B cell (primary cell): ENCODE measurements at regions not wholly inside any gene's neighbourhood (a gene's known extent, or its start where the extent isn't known, plus 50 kb on each side); places are given as distances from the start of the nearest gene placed in this dataset.
A peak's percentile ranks its signal among the peaks of the same experiment; 100 is the strongest.

ENCODE experiments used
- ATAC-seq: fragments of 200-7000 bp; cut with Tn5 transposase; one replicate; pipeline ENCODE4 v1.10.0; 2021; ENCODE audit warnings: low read depth, mild to moderate bottlenecking, moderate number of reproducible peaks, moderate library complexity
- CTCF ChIA-PET: fragments of 350-600 bp; sonication (Branson Sonifier 250); formaldehyde crosslinking; loops from one replicate; lab custom pipeline; 2021; ENCODE audit warnings: antibody characterized with exemption, inconsistent platforms; lab: Charles Lee
- POLR2A ChIA-PET: fragments of 350-600 bp; sonication (Branson Sonifier 250); formaldehyde crosslinking; loops from one replicate; lab custom pipeline; 2021; ENCODE audit warnings: antibody characterized with exemption; lab: Charles Lee
- DNase-seq: peaks from one replicate; pipeline ENCODE4 v3.0.0; 2013
- H2AFZ ChIP-seq: 2 replicates; pipeline ENCODE4 v1.6.1; 2012; ENCODE audit warnings: mild to moderate bottlenecking, low read depth, low read length; ENCODE audit not compliant: insufficient read depth, poor library complexity, severe bottlenecking
- H3K27ac ChIP-seq, 2 donors: 1 replicate in 1 of 2; 2 replicates in 1 of 2; pipeline ENCODE4 v1.5.1; 2012 to 2013; ENCODE audit warnings: low read length in 2 of 2, mild to moderate bottlenecking in 2 of 2, moderate library complexity in 1 of 2
- H3K27me3 ChIP-seq, 4 experiments: fragments of 200-600 bp in 1 of 4; sonication (generic) in 1 of 4; replicated peaks in 1 of 4; 1 replicate in 2 of 4; 2 replicates in 2 of 4; pipeline versions ENCODE4 v1.6.1 to v1.7.0; 2013 to 2016; ENCODE audit warnings: low read length in 3 of 4, mild to moderate bottlenecking in 2 of 4, mixed read lengths in 1 of 4, moderate library complexity in 1 of 4; ENCODE audit not compliant: insufficient read depth in 4 of 4, control insufficient read depth in 3 of 4; ENCODE audit errors: control extremely low read depth in 1 of 4
- H3K36me3 ChIP-seq, 2 experiments: replicated peaks in 1 of 2; 1 replicate in 1 of 2; 2 replicates in 1 of 2; pipeline versions ENCODE4 v1.6.1 to v1.7.1; 2013; ENCODE audit warnings: low read length in 1 of 2; ENCODE audit not compliant: insufficient read depth in 2 of 2, control insufficient read depth in 1 of 2; ENCODE audit errors: control extremely low read depth in 1 of 2, extremely low read depth in 1 of 2
- H3K4me1 ChIP-seq, 2 donors: fragments of 200-600 bp in 1 of 2; sonication (generic) in 1 of 2; 1 replicate in 1 of 2; 2 replicates in 1 of 2; pipeline versions ENCODE4 v1.5.1 to v1.6.1; 2013 to 2017; ENCODE audit warnings: low read length in 2 of 2; ENCODE audit not compliant: control insufficient read depth in 2 of 2, insufficient read depth in 2 of 2
- H3K4me2 ChIP-seq: replicated peaks from 2 replicates; pipeline ENCODE3; 2012; ENCODE audit warnings: mild to moderate bottlenecking, low read depth, low read length; ENCODE audit not compliant: poor library complexity, severe bottlenecking
- H3K4me3 ChIP-seq, 5 experiments: fragments of 200-600 bp in 1 of 5; sonication (generic) in 1 of 5; 1 replicate in 3 of 5; 2 replicates in 2 of 5; pipeline versions ENCODE4 v1.5.1 to v1.7.0; 2011 to 2016; ENCODE audit warnings: low read length in 4 of 5, mild to moderate bottlenecking in 4 of 5, low read depth in 2 of 5, control low read depth in 1 of 5, moderate library complexity in 1 of 5; ENCODE audit not compliant: insufficient read depth in 1 of 5; ENCODE audit errors: control extremely low read depth in 1 of 5, extremely low read depth in 1 of 5
- H3K79me2 ChIP-seq: fragments of 200-600 bp; sonication (generic); one replicate; pipeline ENCODE4 v1.6.0; 2016; ENCODE audit warnings: low read length; ENCODE audit not compliant: control insufficient read depth, insufficient read depth
- H3K9ac ChIP-seq: fragments of 200-600 bp; sonication (generic); 2 replicates; pipeline ENCODE4 v1.6.1; 2017; ENCODE audit warnings: mild to moderate bottlenecking, low read length, moderate library complexity
- H3K9me3 ChIP-seq, 3 donors: one replicate each; pipeline versions ENCODE4 v1.6.1 to v1.7.1; 2013; ENCODE audit warnings: low read length in 2 of 3; ENCODE audit not compliant: control insufficient read depth in 2 of 3, insufficient read depth in 1 of 3; ENCODE audit errors: control extremely low read depth in 1 of 3
- H4K20me1 ChIP-seq: 2 replicates; pipeline ENCODE4 v1.6.0; 2012; ENCODE audit warnings: mild to moderate bottlenecking, low read length; ENCODE audit not compliant: insufficient read depth, control insufficient read depth, poor library complexity, severe bottlenecking
- H3K27ac Mint-ChIP-seq: one replicate; pipeline ENCODE4 v1.8.0; 2021; ENCODE audit warnings: mixed read lengths
- H3K27me3 Mint-ChIP-seq: one replicate; pipeline ENCODE4 v1.8.0; 2021; ENCODE audit warnings: mixed read lengths
- H3K4me1 Mint-ChIP-seq: one replicate; pipeline ENCODE4 v1.8.0; 2021; ENCODE audit warnings: mixed read lengths
- H3K4me3 Mint-ChIP-seq: one replicate; pipeline ENCODE4 v1.8.0; 2021; ENCODE audit warnings: mixed read lengths
- H3K9me3 Mint-ChIP-seq: one replicate; pipeline ENCODE4 v1.8.0; 2022; ENCODE audit warnings: mixed read lengths; ENCODE audit not compliant: insufficient read depth
- CTCF ChIP-seq: fragments of 200-600 bp; IDR thresholded peaks from one replicate; pipeline ENCODE4 v1.8.0; 2022; ENCODE audit warnings: antibody characterized with exemption, mild to moderate bottlenecking
- EZH2 ChIP-seq: IDR thresholded peaks from 2 replicates; pipeline ENCODE4 v1.6.1; 2012; ENCODE audit warnings: borderline replicate concordance, low read depth, mild to moderate bottlenecking, moderate library complexity, low read length; ENCODE audit not compliant: insufficient read depth, poor library complexity, severe bottlenecking
- WGBS: methylation state at CpG from one replicate; pipeline ENCODE4 v1.1.5; 2013; ENCODE audit warnings: missing lambda C conversion rate; ENCODE audit not compliant: insufficient coverage; 5-methylcytosine and 5-hydroxymethylcytosine counted together
- intact Hi-C: fragments of 100-400 bp; cut with micrococcal nuclease; formaldehyde crosslinking; loops from one replicate; pipeline ENCODE4 v1.10.0; 2022

GRCh38 chrX:33447285-33447684 lies 235.9 kb upstream of the DMD start:
- Histone ChIP-seq H3K27ac (no peak overlapping the region), H3K27me3 (no peaks in the 10 kb centered on the region), H3K4me2 (no peak overlapping the region), H3K4me3 (no peak overlapping the region), H3K4me1 (no peaks in the 10 kb centered on the region), H3K9ac (no peak overlapping the region), H2AFZ (no peak overlapping the region), H3K79me2 (no peaks in the 10 kb centered on the region), H3K36me3 (no peaks in the 10 kb centered on the region), H3K9me3 (no peaks in the 10 kb centered on the region), H4K20me1 (no peaks in the 10 kb centered on the region)
- intact Hi-C loops = no loop called here
- Mint-ChIP-seq H3K27ac (no peak overlapping the region), H3K9me3 (no peaks in the 10 kb centered on the region), H3K4me3 (no peak overlapping the region), H3K4me1 (no peaks in the 10 kb centered on the region), H3K27me3 (no peaks in the 10 kb centered on the region)
- no peak for DNase-seq
- ChIA-PET POLR2A (no interaction called here), CTCF (no interaction called here)
- no peak for ATAC-seq
- TF ChIP-seq CTCF (no peak), EZH2 (no peak)
- no CpG with 5 or more reads among the region's 3 CpGs for WGBS

- Histone ChIP-seq H3K79me2 (no peaks in the 10 kb centered on the region), H3K4me3 (no peak overlapping the region), H2AFZ (no peak overlapping the region), H3K9ac (no peak overlapping the region), H3K9me3 (no peaks in the 10 kb centered on the region), H3K4me1 (no peaks in the 10 kb centered on the region), H3K4me2 (no peak overlapping the region), H3K27ac (no peak overlapping the region), H4K20me1 (no peaks in the 10 kb centered on the region), H3K36me3 (no peaks in the 10 kb centered on the region), H3K27me3 (no peaks in the 10 kb centered on the region)
- TF ChIP-seq CTCF (peak; percentile 69), EZH2 (no peak)
- Mint-ChIP-seq H3K9me3 (no peaks in the 10 kb centered on the region), H3K27ac (no peak overlapping the region), H3K4me3 (no peak overlapping the region), H3K4me1 (no peaks in the 10 kb centered on the region), H3K27me3 (no peaks in the 10 kb centered on the region)
- intact Hi-C loops = no loop called here
- DNase-seq (peak; percentile 23), ATAC-seq (peak; percentile 28)
- 14% methylated on average over 2 of the region's 11 CpGs for WGBS
- ChIA-PET POLR2A (no interaction called here), CTCF (no interaction called here)
These were observed 223.1 kb upstream of the DMD start for GRCh38 chrX:33434256-33435092.
